PC-9 (cell line): ENCODE measurements at regions not wholly inside any gene's neighbourhood (a gene's known extent, or its start where the extent isn't known, plus 50 kb on each side); places are given as distances from the start of the nearest gene placed in this dataset.

ENCODE experiments used
- BruUV-seq: library from RNA; stranded (reverse); fragments of 400-500 nt; replicated peaks from 2 replicates; lab custom pipeline; 2021; lab: Mats Ljungman, UMichigan
- CTCF ChIA-PET: fragments of 300-600 bp; sonication (Branson Sonifier 250); formaldehyde crosslinking; loops from one replicate; lab custom pipeline; 2022; ENCODE audit warnings: antibody characterized with exemption; lab: Charles Lee
- POLR2A ChIA-PET: fragments of 300-600 bp; sonication (Branson Sonifier 250); formaldehyde crosslinking; loops from one replicate; lab custom pipeline; 2022; ENCODE audit warnings: antibody characterized with exemption; ENCODE audit not compliant: unreplicated experiment; lab: Charles Lee
- DNase-seq, 2 experiments: peaks; one replicate each; pipeline versions ENCODE4 v3.0.0 to v3.0.0-alpha.2; 2015 to 2022; ENCODE audit warnings: mixed read lengths in 1 of 2
- H2AFZ ChIP-seq: fragments of 200-600 bp; sonication (generic); 2 replicates; pipeline ENCODE4 v1.8.1; 2017; ENCODE audit warnings: antibody characterized with exemption
- H3F3A ChIP-seq: fragments of 200-600 bp; sonication (generic); 2 replicates; pipeline ENCODE4 v1.8.1; 2017; ENCODE audit warnings: antibody characterized with exemption, mild to moderate bottlenecking, low read depth; ENCODE audit not compliant: insufficient read depth
- H3K27ac ChIP-seq: fragments of 200-600 bp; sonication (generic); 2 replicates; pipeline ENCODE4 v1.6.1; 2016; ENCODE audit warnings: mixed run types
- H3K27me3 ChIP-seq: fragments of 200-600 bp; sonication (generic); 2 replicates; pipeline ENCODE4 v1.6.1; 2016; ENCODE audit warnings: low read depth, mixed run types; ENCODE audit not compliant: insufficient read depth
- H3K36me3 ChIP-seq: fragments of 200-600 bp; sonication (generic); 2 replicates; pipeline ENCODE4 v1.6.1; 2016; ENCODE audit warnings: low read depth, mixed run types
- H3K4me1 ChIP-seq: fragments of 200-600 bp; sonication (generic); replicated peaks from 2 replicates; pipeline ENCODE4 v1.6.1; 2016; ENCODE audit warnings: mixed run types; ENCODE audit not compliant: insufficient read depth
- H3K4me2 ChIP-seq: fragments of 200-600 bp; sonication (generic); 2 replicates; pipeline ENCODE4 v1.6.1; 2017; ENCODE audit warnings: mixed run types
- H3K4me3 ChIP-seq: fragments of 200-600 bp; sonication (generic); 2 replicates; pipeline ENCODE4 v1.6.1; 2016; ENCODE audit warnings: mixed run types
- H3K79me2 ChIP-seq: fragments of 200-600 bp; sonication (generic); 2 replicates; pipeline ENCODE4 v1.6.1; 2017; ENCODE audit warnings: low read depth, mixed run types
- H3K9me2 ChIP-seq: fragments of 200-600 bp; sonication (generic); 2 replicates; pipeline ENCODE4 v1.8.1; 2017; ENCODE audit warnings: mild to moderate bottlenecking; ENCODE audit not compliant: insufficient read depth
- H3K9me3 ChIP-seq: fragments of 200-600 bp; sonication (generic); 2 replicates; pipeline ENCODE4 v1.8.1; 2016; ENCODE audit warnings: low read depth; ENCODE audit not compliant: insufficient read depth
- H4K20me1 ChIP-seq: fragments of 200-600 bp; sonication (generic); 2 replicates; pipeline ENCODE4 v1.8.1; 2017; ENCODE audit not compliant: insufficient read depth
- CTCF ChIP-seq: fragments of 200-600 bp; sonication (generic); conservative IDR thresholded peaks from 2 replicates; pipeline ENCODE4 v1.6.1; 2017; ENCODE audit warnings: mixed run types, antibody characterized with exemption, mild to moderate bottlenecking, moderate library complexity
- EZH2 ChIP-seq: fragments of 200-600 bp; sonication (generic); IDR thresholded peaks from 2 replicates; pipeline ENCODE4 v1.8.0; 2017; ENCODE audit warnings: antibody characterized with exemption, low read depth
- intact Hi-C: fragments of 100-400 bp; cut with micrococcal nuclease; formaldehyde crosslinking; loops from one replicate; pipeline ENCODE4 v1.10.0; 2022; ENCODE audit not compliant: unreplicated experiment

DNA sequence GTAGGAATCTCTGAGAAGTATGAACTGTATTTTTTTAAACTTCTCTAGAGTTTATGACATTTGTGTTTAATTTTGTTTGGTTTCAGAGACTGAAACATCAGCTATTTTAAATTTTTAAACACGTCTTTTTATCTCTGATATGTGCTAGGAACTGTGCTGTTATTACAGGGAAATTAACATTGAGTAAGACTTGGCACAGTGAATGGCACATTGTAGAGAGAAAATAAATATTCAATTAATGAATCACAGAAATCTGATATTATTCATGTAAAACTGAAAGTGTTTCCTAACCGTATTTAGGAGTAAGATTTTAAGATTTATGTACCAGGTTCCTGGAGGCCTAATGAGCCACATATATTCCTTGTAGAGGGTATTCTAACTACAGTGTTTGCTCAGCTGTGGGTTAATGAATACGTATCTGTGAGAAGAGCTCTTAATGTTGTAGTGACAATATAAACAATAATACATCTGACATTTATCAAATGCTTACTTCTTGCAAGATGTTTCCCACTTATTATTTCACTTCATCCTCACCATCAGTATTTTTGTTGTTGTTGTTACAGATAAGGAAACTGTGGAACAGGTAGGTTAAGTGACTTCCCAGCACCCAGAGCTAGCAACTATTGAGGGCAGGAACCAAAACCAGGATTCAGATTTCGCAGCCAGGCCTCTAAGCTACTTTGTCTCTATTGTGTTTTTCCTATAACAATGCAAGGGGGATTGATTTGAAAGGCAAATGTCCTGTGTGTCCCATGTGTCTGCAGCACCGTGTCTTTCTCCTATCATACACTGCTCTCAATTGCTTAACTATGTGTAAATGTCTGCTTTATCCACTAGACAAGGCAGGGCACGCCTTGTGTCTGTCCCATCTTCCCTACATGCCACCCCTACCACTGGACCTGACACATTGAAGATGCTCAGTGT is 121.1 kb upstream of the FAM9C start:
- intact Hi-C loops = no loop called here
- BruUV-seq = no TSS peak

DNA sequence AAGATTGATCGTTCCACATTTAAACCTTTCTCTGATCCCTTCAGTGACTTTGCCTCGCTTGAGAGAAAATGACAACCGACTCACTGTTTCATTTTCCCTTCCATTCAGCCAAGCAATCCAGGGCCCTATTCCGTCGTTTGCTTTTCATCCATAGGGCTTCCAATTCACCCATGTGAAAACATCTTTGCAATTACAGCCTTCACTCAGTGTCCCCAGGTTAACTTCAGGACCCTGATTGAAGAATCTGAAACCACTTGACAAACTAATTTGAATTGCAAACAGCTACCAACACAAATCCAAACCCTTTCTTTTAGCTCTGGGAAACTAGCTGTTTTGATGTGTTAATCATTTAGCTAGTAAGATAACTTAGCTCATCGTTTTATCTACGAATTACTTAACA is 120.2 kb upstream of the FAM9C start:
- DNase-seq = no peak
- no peak for TF ChIP-seq EZH2
- Histone ChIP-seq H2AFZ (no peak overlapping the region), H4K20me1 (no peaks in the 10 kb centered on the region), H3K4me2 (no peak overlapping the region), H3K27me3 (no peaks in the 10 kb centered on the region), H3K79me2 (no peaks in the 10 kb centered on the region), H3K36me3 (no peaks in the 10 kb centered on the region), H3F3A (no peaks in the 10 kb centered on the region), H3K9me2 (no peaks in the 10 kb centered on the region), H3K9me3 (no peaks in the 10 kb centered on the region), H3K4me1 (no peaks in the 10 kb centered on the region), H3K27ac (no peak overlapping the region), H3K4me3 (no peak overlapping the region)
- ChIA-PET CTCF (no interaction called here), POLR2A (no interaction called here)
- intact Hi-C loops = no loop called here
- BruUV-seq = no TSS peak

More for the DNA sequence above, 121.1 kb upstream of the FAM9C start:
- Histone ChIP-seq H3K4me3 (no peak overlapping the region), H2AFZ (no peak overlapping the region), H3K36me3 (no peaks in the 10 kb centered on the region), H3K79me2 (no peaks in the 10 kb centered on the region), H3K27me3 (no peaks in the 10 kb centered on the region), H4K20me1 (no peaks in the 10 kb centered on the region), H3K9me3 (no peaks in the 10 kb centered on the region), H3K4me2 (no peak overlapping the region), H3K27ac (no peak overlapping the region), H3F3A (no peaks in the 10 kb centered on the region), H3K4me1 (no peaks in the 10 kb centered on the region), H3K9me2 (no peaks in the 10 kb centered on the region)
- CTCF ChIA-PET = no interaction called here
- no peak for DNase-seq
- TF ChIP-seq EZH2 (no peak), CTCF (no peak)
- POLR2A ChIA-PET = no interaction called here

DNA sequence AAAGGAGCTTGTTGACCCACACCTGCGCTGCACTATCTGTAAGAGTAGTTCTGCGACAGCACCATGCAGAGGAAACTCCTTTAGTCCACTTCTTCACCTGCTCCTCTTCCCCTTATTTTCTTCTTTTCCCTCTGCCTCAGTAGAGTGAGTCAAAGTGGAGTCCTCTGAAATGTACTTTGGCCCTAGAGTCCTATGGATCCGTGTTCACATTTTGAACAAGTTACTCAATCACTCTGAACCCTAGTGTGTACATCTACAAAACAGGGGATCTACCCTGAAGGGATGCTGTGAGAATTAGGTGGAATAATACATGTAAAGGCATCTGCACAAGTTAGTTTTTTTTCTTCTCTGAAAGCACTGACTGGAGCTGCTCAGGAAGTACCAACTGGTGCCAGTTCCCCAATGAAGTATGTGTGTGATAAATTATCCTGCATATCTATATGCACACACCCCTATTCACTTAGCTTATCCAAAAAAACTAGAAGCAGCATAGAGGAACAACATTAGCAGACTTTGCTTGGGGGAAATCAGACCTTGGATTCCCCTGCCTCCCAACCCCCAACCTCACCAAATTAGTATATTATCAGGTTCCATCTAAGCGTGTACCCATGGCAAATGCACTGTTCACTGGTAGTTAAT is 118.5 kb upstream of the FAM9C start:
- intact Hi-C loops = no loop called here

More for the DNA sequence above, 118.5 kb upstream of the FAM9C start:
- Histone ChIP-seq H3F3A (no peaks in the 10 kb centered on the region), H3K36me3 (no peaks in the 10 kb centered on the region), H4K20me1 (no peaks in the 10 kb centered on the region), H3K4me2 (no peak overlapping the region), H3K4me1 (no peaks in the 10 kb centered on the region), H3K9me3 (no peaks in the 10 kb centered on the region), H2AFZ (no peak overlapping the region), H3K4me3 (no peak overlapping the region), H3K79me2 (no peaks in the 10 kb centered on the region), H3K27ac (no peak overlapping the region), H3K27me3 (no peaks in the 10 kb centered on the region), H3K9me2 (no peaks in the 10 kb centered on the region; the same call in 1 of the 2 replicates)
- no peak for TF ChIP-seq EZH2
- TF ChIP-seq CTCF = no peak
- DNase-seq = no peak
- POLR2A ChIA-PET = no interaction called here
- no TSS peak for BruUV-seq
- CTCF ChIA-PET = no interaction called here
